Trophoblast cell (in vitro differentiated cells and primary cell): ENCODE measurements at regions not wholly inside any gene's neighbourhood (a gene's known extent, or its start where the extent isn't known, plus 50 kb on each side); places are given as distances from the start of the nearest gene placed in this dataset.
"Not testable (repeated sequence)": the region's sequence is repeated elsewhere in the genome, so short reads cannot be mapped to it uniquely, and the experiment has no call there.

ENCODE experiments used
- DNase-seq, 2 donors: peaks; one replicate each; pipeline ENCODE4 v3.0.0-alpha.2; 2016
- H2AFZ ChIP-seq: 2 replicates; pipeline ENCODE4 v1.6.1; 2013; ENCODE audit warnings: low read length, moderate library complexity, mild to moderate bottlenecking; ENCODE audit not compliant: insufficient read depth, poor library complexity
- H2AK5ac ChIP-seq: 2 replicates; pipeline ENCODE4 v1.6.1; 2013; ENCODE audit warnings: mild to moderate bottlenecking, low read length
- H2BK120ac ChIP-seq: 2 replicates; pipeline ENCODE4 v1.6.1; 2013; ENCODE audit warnings: low read length, mild to moderate bottlenecking, moderate library complexity; ENCODE audit not compliant: insufficient read depth, poor library complexity
- H2BK12ac ChIP-seq: 2 replicates; pipeline ENCODE4 v1.6.1; 2013; ENCODE audit warnings: mild to moderate bottlenecking, low read length, moderate library complexity
- H2BK5ac ChIP-seq: 2 replicates; pipeline ENCODE4 v1.6.1; 2013; ENCODE audit warnings: low read length, low read depth, moderate library complexity, mild to moderate bottlenecking; ENCODE audit not compliant: poor library complexity
- H3K14ac ChIP-seq: 2 replicates; pipeline ENCODE4 v1.6.1; 2013; ENCODE audit warnings: mild to moderate bottlenecking, low read length
- H3K18ac ChIP-seq: 2 replicates; pipeline ENCODE4 v1.6.1; 2013; ENCODE audit warnings: mild to moderate bottlenecking, low read length
- H3K23ac ChIP-seq: 2 replicates; pipeline ENCODE4 v1.6.1; 2013; ENCODE audit warnings: low read length
- H3K27ac ChIP-seq: 2 replicates; pipeline ENCODE4 v1.5.1; 2013; ENCODE audit warnings: low read depth, mild to moderate bottlenecking, inconsistent platforms, low read length, moderate library complexity
- H3K27me3 ChIP-seq: 2 replicates; pipeline ENCODE4 v1.6.1; 2013; ENCODE audit warnings: inconsistent platforms, mild to moderate bottlenecking, low read length, moderate library complexity; ENCODE audit not compliant: insufficient read depth
- H3K36me3 ChIP-seq, 2 experiments: 1 replicate in 1 of 2; 2 replicates in 1 of 2; pipeline ENCODE4 v1.6.1; 2013; ENCODE audit warnings: low read length in 2 of 2, mild to moderate bottlenecking in 2 of 2, moderate library complexity in 1 of 2; ENCODE audit not compliant: insufficient read depth in 2 of 2, control insufficient read depth in 1 of 2
- H3K4ac ChIP-seq: 2 replicates; pipeline ENCODE4 v1.6.1; 2013; ENCODE audit warnings: low read depth, mild to moderate bottlenecking, low read length, moderate library complexity
- H3K4me1 ChIP-seq, 2 experiments: 1 replicate in 1 of 2; 2 replicates in 1 of 2; pipeline ENCODE4 v1.6.1; 2013; ENCODE audit warnings: low read length in 2 of 2, mild to moderate bottlenecking in 2 of 2, moderate library complexity in 1 of 2; ENCODE audit not compliant: insufficient read depth in 2 of 2, control insufficient read depth in 1 of 2
- H3K4me2 ChIP-seq: 2 replicates; pipeline ENCODE4 v1.6.1; 2013; ENCODE audit warnings: inconsistent platforms, mild to moderate bottlenecking, low read length, moderate library complexity
- H3K4me3 ChIP-seq: 2 replicates; pipeline ENCODE4 v1.5.1; 2013; ENCODE audit warnings: mild to moderate bottlenecking, low read depth, low read length, inconsistent platforms
- H3K79me1 ChIP-seq: one replicate; pipeline ENCODE4 v1.6.1; 2013; ENCODE audit warnings: low read length
- H3K79me2 ChIP-seq: 2 replicates; pipeline ENCODE4 v1.6.1; 2013; ENCODE audit warnings: low read length, mild to moderate bottlenecking; ENCODE audit not compliant: control insufficient read depth, insufficient read depth, poor library complexity
- H3K9ac ChIP-seq: 2 replicates; pipeline ENCODE4 v1.6.1; 2013; ENCODE audit warnings: mild to moderate bottlenecking, low read length
- H3K9me3 ChIP-seq: 2 replicates; pipeline ENCODE4 v1.6.1; 2013; ENCODE audit warnings: low read depth, mild to moderate bottlenecking, control low read depth, inconsistent platforms, low read length; ENCODE audit not compliant: insufficient read depth
- H4K12ac ChIP-seq: 2 replicates; pipeline ENCODE4 v1.6.1; 2013; ENCODE audit warnings: low read depth, mild to moderate bottlenecking, low read length, moderate library complexity
- H4K8ac ChIP-seq: 2 replicates; pipeline ENCODE4 v1.6.1; 2013; ENCODE audit warnings: low read depth, mild to moderate bottlenecking, low read length, moderate library complexity
- H4K91ac ChIP-seq: one replicate; pipeline ENCODE4 v1.6.1; 2013; ENCODE audit warnings: low read depth, mild to moderate bottlenecking, low read length, moderate library complexity
- WGBS: extraction: QIAGEN DNeasy Blood & Tissue Kit; methylation state at CpG from one replicate; pipeline ENCODE4 v1.1.7; 2013; ENCODE audit warnings: missing lambda C conversion rate; ENCODE audit not compliant: insufficient read length, insufficient coverage; ENCODE audit errors: extremely low coverage; 5-methylcytosine and 5-hydroxymethylcytosine counted together

DNA sequence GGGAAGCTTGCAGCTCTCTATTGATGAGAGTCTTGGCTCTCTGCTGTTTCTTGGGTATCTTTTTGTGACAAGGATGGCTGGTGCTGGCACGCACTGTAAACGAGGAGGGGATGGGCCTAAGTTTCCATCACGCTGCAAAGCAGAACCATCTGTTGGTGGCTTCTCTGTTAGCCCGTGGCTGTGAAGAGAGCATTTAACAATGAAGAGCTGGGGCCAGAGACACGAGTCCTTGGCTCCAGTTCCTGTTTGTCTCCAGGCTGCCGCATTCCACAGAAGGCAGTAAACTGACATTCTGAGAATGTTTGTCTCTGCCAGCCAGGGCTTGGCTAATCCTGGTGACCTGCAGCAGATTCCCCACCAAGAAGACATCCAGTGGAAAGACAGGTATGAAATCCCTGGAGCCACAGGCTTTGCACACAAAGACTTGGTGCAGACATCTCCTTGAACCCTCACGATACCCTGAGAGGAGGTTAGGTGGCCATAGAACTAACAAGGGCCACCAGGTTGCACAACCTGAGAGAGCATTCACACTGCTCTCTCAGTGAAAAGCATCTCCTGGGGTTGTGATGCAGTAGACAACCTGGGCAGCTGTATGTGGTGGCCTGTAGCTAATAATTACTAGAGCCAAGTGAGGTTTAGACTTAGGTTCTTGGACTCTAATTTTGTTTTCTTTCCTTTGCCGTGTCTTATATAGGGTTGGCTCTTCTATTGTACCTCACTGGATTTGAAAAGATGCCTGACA is 130.9 kb downstream of the ASB7 start:
- H4K12ac ChIP-seq, result no peak overlapping the region
- H3K4me2 ChIP-seq, result peak overlapping the region; percentile 2
- H3K4me3 ChIP-seq, result no peak overlapping the region
- H3K9ac ChIP-seq, result no peak overlapping the region
- no peak overlapping the region for H2AK5ac ChIP-seq
- no peak overlapping the region for H3K23ac ChIP-seq
- no peak overlapping the region for H3K18ac ChIP-seq
- peak overlapping the region; percentile 35 for H2BK120ac ChIP-seq
- H3K36me3 ChIP-seq, result no peaks in the 10 kb centered on the region
- no peaks in the 10 kb centered on the region for H3K9me3 ChIP-seq
- no peaks in the 10 kb centered on the region for H3K27me3 ChIP-seq
- H2BK5ac ChIP-seq, result peak overlapping the region; percentile 24
- H2BK12ac ChIP-seq, result no peak overlapping the region
- peak; percentile 86 to 92 for DNase-seq
- peak overlapping the region; percentile 22 for H3K14ac ChIP-seq
- H3K27ac ChIP-seq, result peak overlapping the region; percentile 51
- H3K4me1 ChIP-seq, result peaks cover 11 to 19% of the 10 kb centered on the region in 2 experiments
- no peaks in the 10 kb centered on the region for H3K79me2 ChIP-seq
- H2AFZ ChIP-seq, result no peak overlapping the region
- WGBS, result no CpG with 5 or more reads among the region's 8 CpGs
- H4K91ac ChIP-seq, result peak overlapping the region; percentile 50
- no peak overlapping the region for H4K8ac ChIP-seq
- H3K4ac ChIP-seq, result no peak overlapping the region
- H3K79me1 ChIP-seq, result no peaks in the 10 kb centered on the region

DNA sequence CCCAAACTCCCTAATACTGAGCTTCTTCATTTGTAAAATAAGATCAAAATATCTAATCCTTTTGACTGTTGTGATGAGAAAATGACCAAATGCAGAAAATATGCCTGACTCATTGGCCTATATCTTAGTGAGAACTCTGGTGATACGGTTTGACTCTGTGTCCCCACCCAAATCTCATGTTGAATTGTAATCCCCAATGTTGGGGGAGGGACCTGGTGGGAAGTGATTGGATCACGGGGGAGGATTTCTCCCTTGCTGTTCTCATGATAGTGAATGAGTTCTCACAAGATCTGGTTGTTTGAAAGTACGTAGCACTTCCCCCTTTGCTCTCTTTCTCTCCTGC is 131.4 kb downstream of the ASB7 start:
- H2BK120ac ChIP-seq, H3K9ac ChIP-seq: not testable (repeated sequence)
- DNase-seq, result peak in 1 of 2 donors; percentile 59

DNA sequence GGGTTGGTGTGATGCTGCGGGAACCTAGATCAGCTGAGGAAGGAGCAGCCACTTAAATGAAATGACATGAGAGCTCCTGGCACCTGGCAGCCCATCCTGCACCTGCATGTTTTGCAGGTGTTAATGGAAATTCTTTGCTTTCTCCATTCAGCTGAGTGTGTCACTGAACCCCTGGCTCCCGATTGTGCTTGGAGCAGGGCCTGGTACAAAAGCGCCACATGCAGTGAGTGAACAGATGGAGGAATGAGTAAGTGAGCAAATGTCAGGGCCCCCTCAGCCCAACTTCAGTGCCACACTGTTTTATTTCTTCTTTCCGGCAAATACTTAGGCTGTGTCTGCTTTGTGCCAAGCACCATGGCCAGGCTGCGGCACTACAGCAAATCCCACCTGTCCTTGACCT is 132.2 kb downstream of the ASB7 start:
- Histone ChIP-seq H3K79me2 (no peaks in the 10 kb centered on the region), H3K27me3 (no peaks in the 10 kb centered on the region), H2AK5ac (no peak overlapping the region), H3K4me1 (peaks cover 11 to 19% of the 10 kb centered on the region in 2 experiments), H4K12ac (no peak overlapping the region), H4K8ac (no peak overlapping the region), H4K91ac (no peak overlapping the region), H2BK12ac (no peak overlapping the region), H3K36me3 (no peaks in the 10 kb centered on the region), H3K23ac (no peak overlapping the region), H3K79me1 (no peaks in the 10 kb centered on the region), H2AFZ (no peak overlapping the region), H3K4ac (no peak overlapping the region), H3K27ac (no peak overlapping the region), H2BK120ac (no peak overlapping the region), H3K14ac (no peak overlapping the region), H3K9me3 (no peaks in the 10 kb centered on the region), H3K18ac (no peak overlapping the region), H3K4me2 (no peak overlapping the region), H3K9ac (no peak overlapping the region), H2BK5ac (no peak overlapping the region), H3K4me3 (no peak overlapping the region)
- DNase-seq, result no peak
- WGBS, result no CpG with 5 or more reads among the region's 5 CpGs

More for the DNA sequence above, 131.4 kb downstream of the ASB7 start:
- H4K91ac ChIP-seq, H3K4me2 ChIP-seq, H4K12ac ChIP-seq, H3K9me3 ChIP-seq, H2BK12ac ChIP-seq, H2BK5ac ChIP-seq, H4K8ac ChIP-seq, H3K14ac ChIP-seq, H3K27me3 ChIP-seq, H3K4me3 ChIP-seq, H2AK5ac ChIP-seq, H3K23ac ChIP-seq, H3K18ac ChIP-seq, H3K27ac ChIP-seq, H3K36me3 ChIP-seq, H2AFZ ChIP-seq, H3K79me1 ChIP-seq, H3K4ac ChIP-seq, H3K79me2 ChIP-seq: not testable (repeated sequence)
- WGBS, result no CpG with 5 or more reads among the region's 3 CpGs
- peaks cover 11 to 19% of the 10 kb centered on the region in 2 experiments for H3K4me1 ChIP-seq

DNA sequence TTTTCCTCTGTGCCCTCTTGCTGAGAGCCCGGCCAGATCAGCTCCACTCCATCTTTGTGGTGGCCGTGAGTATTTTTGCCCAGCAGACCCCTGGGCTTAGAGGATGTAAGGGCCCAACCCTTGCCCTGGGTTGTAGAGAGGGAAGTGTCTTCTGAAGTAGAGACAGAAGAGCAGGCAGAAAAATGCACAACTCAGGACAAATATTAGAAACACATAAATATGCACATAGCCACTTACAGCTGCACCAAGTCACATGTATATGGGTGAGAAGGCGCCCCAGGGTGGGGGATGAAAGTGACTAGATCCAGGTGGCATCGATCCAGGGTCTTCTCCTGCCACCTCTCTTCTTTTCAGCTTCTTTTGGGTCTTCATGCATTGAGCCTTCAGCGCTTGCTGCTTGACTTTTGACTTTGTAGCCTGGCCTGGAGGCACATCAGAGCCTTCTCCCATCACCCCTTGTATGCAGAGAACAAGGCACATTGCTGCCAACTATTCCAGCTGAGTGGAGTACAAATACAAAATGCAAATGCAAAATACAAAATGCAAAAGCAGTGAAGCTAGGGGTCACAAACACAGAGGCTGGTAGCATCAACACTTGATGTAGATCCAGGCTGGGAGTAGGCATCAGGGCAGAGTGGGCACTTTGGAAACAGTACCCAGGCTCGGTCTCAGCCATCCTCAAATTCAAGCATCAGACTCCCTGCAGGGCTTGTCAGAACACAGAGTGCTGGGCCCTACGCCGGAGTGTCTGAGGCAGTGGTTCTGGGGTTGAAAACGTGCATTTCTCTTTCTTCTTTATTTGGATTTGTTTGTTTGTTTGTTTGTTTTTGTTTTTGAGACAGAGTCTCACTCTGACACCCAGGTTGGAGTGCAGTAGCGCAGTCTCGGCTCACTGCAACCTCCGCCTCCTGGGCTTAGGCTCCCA is 133.0 kb downstream of the ASB7 start:
- whole genome bisulfite sequencing, result no CpG with 5 or more reads among the region's 12 CpGs
- Histone ChIP-seq H2BK120ac (no peak overlapping the region), H3K27ac (no peak overlapping the region), H3K4me3 (no peak overlapping the region), H3K4me1 (peaks cover 11 to 19% of the 10 kb centered on the region in 2 experiments), H3K27me3 (no peaks in the 10 kb centered on the region), H3K14ac (no peak overlapping the region), H2AFZ (no peak overlapping the region), H3K4me2 (no peak overlapping the region), H3K23ac (no peak overlapping the region), H3K4ac (no peak overlapping the region), H2BK12ac (no peak overlapping the region), H2BK5ac (no peak overlapping the region), H3K36me3 (no peaks in the 10 kb centered on the region), H3K9me3 (no peaks in the 10 kb centered on the region), H4K8ac (no peak overlapping the region), H3K9ac (no peak overlapping the region), H3K79me2 (no peaks in the 10 kb centered on the region), H3K79me1 (no peaks in the 10 kb centered on the region), H4K12ac (no peak overlapping the region), H3K18ac (no peak overlapping the region), H4K91ac (no peak overlapping the region), H2AK5ac (no peak overlapping the region)
- no peak for DNase-seq
